H9 (cell line): ENCODE measurements at regions not wholly inside any gene's neighbourhood (a gene's known extent, or its start where the extent isn't known, plus 50 kb on each side); places are given as distances from the start of the nearest gene placed in this dataset.

ENCODE experiments used
- DNase-seq: peaks from one replicate; pipeline ENCODE4 v3.0.0-alpha.2; 2017
- H2AFZ ChIP-seq: one replicate; pipeline ENCODE4 v1.6.1; 2013; ENCODE audit warnings: mild to moderate bottlenecking, low read length, control low read depth, moderate library complexity
- H2AK5ac ChIP-seq: 2 replicates; pipeline ENCODE4 v1.6.1; 2013; ENCODE audit warnings: low read length, control low read depth, mixed read lengths; ENCODE audit not compliant: insufficient read length
- H2BK120ac ChIP-seq: one replicate; pipeline ENCODE4 v1.6.1; 2013; ENCODE audit warnings: low read depth, mild to moderate bottlenecking, low read length, control low read depth, inconsistent platforms; ENCODE audit not compliant: poor library complexity, severe bottlenecking
- H2BK12ac ChIP-seq: 2 replicates; pipeline ENCODE4 v1.6.1; 2013; ENCODE audit warnings: low read length, control low read depth, mixed read lengths, low read depth; ENCODE audit not compliant: insufficient read length
- H2BK15ac ChIP-seq: 2 replicates; pipeline ENCODE4 v1.6.1; 2013; ENCODE audit warnings: low read depth, low read length, control low read depth
- H2BK20ac ChIP-seq: one replicate; pipeline ENCODE4 v1.6.1; 2013; ENCODE audit warnings: low read depth, mild to moderate bottlenecking, low read length, control low read depth, inconsistent platforms; ENCODE audit not compliant: poor library complexity, severe bottlenecking
- H2BK5ac ChIP-seq: 2 replicates; pipeline ENCODE4 v1.6.1; 2013; ENCODE audit warnings: low read length, control low read depth, mixed read lengths; ENCODE audit not compliant: insufficient read length
- H3K14ac ChIP-seq: 2 replicates; pipeline ENCODE4 v1.6.1; 2013; ENCODE audit warnings: low read length, control low read depth; ENCODE audit not compliant: insufficient read depth
- H3K18ac ChIP-seq: 2 replicates; pipeline ENCODE4 v1.6.1; 2013; ENCODE audit warnings: low read depth, mild to moderate bottlenecking, mixed read lengths, low read length, control low read depth; ENCODE audit not compliant: insufficient read length
- H3K23ac ChIP-seq: 2 replicates; pipeline ENCODE4 v1.6.1; 2013; ENCODE audit warnings: low read length, control low read depth, mixed read lengths, low read depth; ENCODE audit not compliant: insufficient read length
- H3K23me2 ChIP-seq: 2 replicates; pipeline ENCODE4 v1.6.1; 2013; ENCODE audit warnings: low read depth, mild to moderate bottlenecking, mixed read lengths, low read length, control low read depth; ENCODE audit not compliant: insufficient read length, poor library complexity, severe bottlenecking
- H3K27ac ChIP-seq: 2 replicates; pipeline ENCODE4 v1.5.1; 2013; ENCODE audit warnings: low read length, control low read depth, mixed read lengths, low read depth; ENCODE audit not compliant: insufficient read length
- H3K27me3 ChIP-seq: 2 replicates; pipeline ENCODE4 v1.6.1; 2013; ENCODE audit warnings: low read length, control low read depth, inconsistent platforms; ENCODE audit not compliant: insufficient read depth
- H3K4ac ChIP-seq: 2 replicates; pipeline ENCODE4 v1.6.1; 2013; ENCODE audit warnings: low read depth, mild to moderate bottlenecking, control low read depth, inconsistent platforms, low read length, moderate library complexity
- H3K4me1 ChIP-seq: 2 replicates; pipeline ENCODE4 v1.6.1; 2013; ENCODE audit warnings: low read length, control low read depth, inconsistent platforms; ENCODE audit not compliant: insufficient read depth
- H3K4me2 ChIP-seq: 2 replicates; pipeline ENCODE4 v1.6.1; 2013; ENCODE audit warnings: low read length, control low read depth, mixed read lengths; ENCODE audit not compliant: insufficient read length, insufficient read depth
- H3K56ac ChIP-seq: 2 replicates; pipeline ENCODE4 v1.6.1; 2013; ENCODE audit warnings: low read depth, mild to moderate bottlenecking, mixed read lengths, low read length, control low read depth; ENCODE audit not compliant: insufficient read length
- H3K79me1 ChIP-seq: 2 replicates; pipeline ENCODE4 v1.6.1; 2013; ENCODE audit warnings: low read depth, mild to moderate bottlenecking, moderate library complexity, low read length, control low read depth, inconsistent platforms; ENCODE audit not compliant: insufficient read depth, poor library complexity, severe bottlenecking
- H3K79me2 ChIP-seq: 2 replicates; pipeline ENCODE4 v1.6.1; 2013; ENCODE audit warnings: low read length, control low read depth, inconsistent platforms; ENCODE audit not compliant: insufficient read depth
- H3K9ac ChIP-seq: 2 replicates; pipeline ENCODE4 v1.6.1; 2013; ENCODE audit warnings: low read length, control low read depth, mixed read lengths; ENCODE audit not compliant: insufficient read length; ENCODE audit errors: extremely low read depth
- H3K9me3 ChIP-seq: one replicate; pipeline ENCODE4 v1.6.1; 2013; ENCODE audit warnings: low read depth, low read length, inconsistent platforms; ENCODE audit not compliant: control insufficient read depth
- H3T11ph ChIP-seq: one replicate; pipeline ENCODE4 v1.6.1; 2013; ENCODE audit warnings: mild to moderate bottlenecking, low read length, control low read depth, inconsistent platforms
- H4K20me1 ChIP-seq: one replicate; pipeline ENCODE4 v1.6.1; 2013; ENCODE audit not compliant: control insufficient read depth, insufficient read length, insufficient read depth
- H4K5ac ChIP-seq: 2 replicates; pipeline ENCODE4 v1.6.1; 2013; ENCODE audit warnings: low read depth, mild to moderate bottlenecking, mixed read lengths, low read length, control low read depth; ENCODE audit not compliant: insufficient read length
- H4K8ac ChIP-seq: replicated peaks from 2 replicates; pipeline ENCODE4 v1.6.1; 2013; ENCODE audit warnings: low read length, control low read depth, mixed read lengths, low read depth; ENCODE audit not compliant: insufficient read length
- H4K91ac ChIP-seq: 2 replicates; pipeline ENCODE4 v1.6.1; 2013; ENCODE audit warnings: low read depth, mild to moderate bottlenecking, moderate library complexity, mixed read lengths, low read length, control low read depth; ENCODE audit not compliant: insufficient read length
- H3K27ac Mint-ChIP-seq, 3 experiments: 2 replicates in 2 of 3; 3 replicates in 1 of 3; pipeline ENCODE4 v1.8.0; 2020 to 2021; ENCODE audit warnings: mixed read lengths in 3 of 3, mild to moderate bottlenecking in 1 of 3, moderate library complexity in 1 of 3
- H3K27me3 Mint-ChIP-seq: 2 replicates; pipeline ENCODE4 v1.8.0; 2021; ENCODE audit warnings: low read depth, mild to moderate bottlenecking, moderate library complexity, mixed read lengths
- H3K36me3 Mint-ChIP-seq, 3 experiments: 2 replicates in 2 of 3; 3 replicates in 1 of 3; pipeline ENCODE4 v1.8.0; 2020 to 2021; ENCODE audit warnings: low read depth in 3 of 3, mixed read lengths in 3 of 3; ENCODE audit not compliant: insufficient read depth in 1 of 3
- H3K4me1 Mint-ChIP-seq, 2 experiments: 2 replicates each; pipeline ENCODE4 v1.8.0; 2020; ENCODE audit warnings: mixed read lengths in 2 of 2
- H3K4me3 Mint-ChIP-seq, 2 experiments: 2 replicates in 1 of 2; 3 replicates in 1 of 2; pipeline ENCODE4 v1.8.0; 2020 to 2021; ENCODE audit warnings: mild to moderate bottlenecking in 2 of 2, mixed read lengths in 2 of 2, moderate library complexity in 1 of 2
- H3K9me3 Mint-ChIP-seq, 2 experiments: 2 replicates in 1 of 2; 3 replicates in 1 of 2; pipeline ENCODE4 v1.8.0; 2020; ENCODE audit warnings: mild to moderate bottlenecking in 2 of 2, mixed read lengths in 2 of 2, moderate library complexity in 1 of 2
- CTCF ChIP-seq: fragments of 200-600 bp; sonication (generic); conservative IDR thresholded peaks from 3 replicates; pipeline ENCODE4 v1.8.0; 2021; ENCODE audit warnings: antibody characterized with exemption, mild to moderate bottlenecking
- WGBS: extraction: QIAGEN DNeasy Blood & Tissue Kit; methylation state at CpG from one replicate; pipeline ENCODE4 v1.1.7; 2013; ENCODE audit warnings: missing lambda C conversion rate, low lambda C conversion rate, mixed read lengths; ENCODE audit not compliant: insufficient read length; ENCODE audit errors: extremely low coverage; 5-methylcytosine and 5-hydroxymethylcytosine counted together

- no peak overlapping the region for H3K9ac ChIP-seq
- no peak overlapping the region for H2AFZ ChIP-seq
- H3K4me2 ChIP-seq, result no peak overlapping the region
- H3K27me3 ChIP-seq, result no peaks in the 10 kb centered on the region
- H2AK5ac ChIP-seq, result no peak overlapping the region
- peaks cover 12% of the 10 kb centered on the region for H3K27me3 Mint-ChIP-seq
- H3K79me1 ChIP-seq, result no peaks in the 10 kb centered on the region
- no peak for DNase-seq
- H4K91ac ChIP-seq, result no peak overlapping the region
- H4K5ac ChIP-seq, result no peak overlapping the region
- H2BK20ac ChIP-seq, result no peak overlapping the region
- WGBS, result no CpG with 5 or more reads among the region's 17 CpGs
- H3K4me1 Mint-ChIP-seq, result peaks cover 5 to 11% of the 10 kb centered on the region in 2 experiments; a peak in 3 of 4 replicates
- no peak overlapping the region for H2BK120ac ChIP-seq
- H4K20me1 ChIP-seq, result no peaks in the 10 kb centered on the region
- H3K27ac Mint-ChIP-seq, result no peak overlapping the region
- no peak overlapping the region for H3K4ac ChIP-seq
- H3K56ac ChIP-seq, result no peak overlapping the region
- H3K9me3 Mint-ChIP-seq, result no peaks in the 10 kb centered on the region
- H3K23me2 ChIP-seq, result no peaks in the 10 kb centered on the region
- no peak overlapping the region for H2BK12ac ChIP-seq
- no peak overlapping the region for H3K14ac ChIP-seq
- no peaks in the 10 kb centered on the region for H3K9me3 ChIP-seq
- no peak overlapping the region for H4K8ac ChIP-seq
- H3K36me3 Mint-ChIP-seq, result no peaks in the 10 kb centered on the region
- no peak overlapping the region for H3K27ac ChIP-seq
- no peak overlapping the region for H3K18ac ChIP-seq
- H3K79me2 ChIP-seq, result no peaks in the 10 kb centered on the region
- no peak overlapping the region for H3K23ac ChIP-seq
- no peak overlapping the region for H3T11ph ChIP-seq
- no peak for TF ChIP-seq CTCF
- no peak overlapping the region for H3K4me3 Mint-ChIP-seq
- no peak overlapping the region for H2BK15ac ChIP-seq
- H3K4me1 ChIP-seq, result no peaks in the 10 kb centered on the region
- H2BK5ac ChIP-seq, result no peak overlapping the region
Observed at GRCh38 chr19:30245401-30246039, 126.7 kb upstream of the ZNF536 start.
